Suprapubic skin (tissue), 4 donors: ENCODE measurements at regions not wholly inside any gene's neighbourhood (a gene's known extent, or its start where the extent isn't known, plus 50 kb on each side); places are given as distances from the start of the nearest gene placed in this dataset.

ENCODE experiments used
- DNase-seq, 2 donors: peaks; one replicate each; pipeline ENCODE4 v3.0.0-alpha.2; 2019; ENCODE audit warnings: low spot score in 2 of 2
- H3K27ac ChIP-seq: fragments of 200-600 bp; sonication (generic); one replicate; pipeline ENCODE4 v1.5.1; 2019
- H3K27me3 ChIP-seq: fragments of 200-600 bp; sonication (generic); one replicate; pipeline ENCODE4 v1.5.1; 2019
- H3K36me3 ChIP-seq: fragments of 200-600 bp; sonication (generic); one replicate; pipeline ENCODE4 v1.5.1; 2019
- H3K4me1 ChIP-seq: fragments of 200-600 bp; sonication (generic); one replicate; pipeline ENCODE4 v1.5.1; 2019
- H3K4me3 ChIP-seq: fragments of 200-600 bp; sonication (generic); one replicate; pipeline ENCODE4 v1.5.1; 2019; ENCODE audit warnings: mild to moderate bottlenecking
- H3K9me3 ChIP-seq: fragments of 200-600 bp; sonication (generic); one replicate; pipeline ENCODE4 v1.5.1; 2019
- EP300 ChIP-seq: sonication (generic); formaldehyde crosslinking; IDR thresholded peaks from one replicate; pipeline ENCODE4 v1.6.1; 2017; ENCODE audit warnings: antibody characterized with exemption
- POLR2A ChIP-seq, 2 donors: fragments of 450-650 bp; IDR thresholded peaks; one replicate each; pipeline ENCODE4 v1.6.1; 2017; ENCODE audit warnings: antibody characterized with exemption in 2 of 2, mild to moderate bottlenecking in 2 of 2, moderate library complexity in 2 of 2
- POLR2AphosphoS5 ChIP-seq, 3 donors: sonication (generic); formaldehyde crosslinking; IDR thresholded peaks; one replicate each; pipeline ENCODE4 v1.6.1; 2017; ENCODE audit warnings: antibody characterized with exemption in 3 of 3
- WGBS: methylation state at CpG from one replicate; pipeline ENCODE4 v1.1.5; 2018; 5-methylcytosine and 5-hydroxymethylcytosine counted together
- TF ChIP-seq, protein P1 (sequence below), 2 donors: fragments of 200-600 bp in 1 of 2; fragments of 450-650 bp in 1 of 2; sonication (generic) in 1 of 2; IDR thresholded peaks; one replicate each; pipeline ENCODE4 v1.5.1; 2016 to 2019; ENCODE audit warnings: antibody characterized with exemption in 2 of 2, mild to moderate bottlenecking in 1 of 2, moderate library complexity in 1 of 2

DNA sequence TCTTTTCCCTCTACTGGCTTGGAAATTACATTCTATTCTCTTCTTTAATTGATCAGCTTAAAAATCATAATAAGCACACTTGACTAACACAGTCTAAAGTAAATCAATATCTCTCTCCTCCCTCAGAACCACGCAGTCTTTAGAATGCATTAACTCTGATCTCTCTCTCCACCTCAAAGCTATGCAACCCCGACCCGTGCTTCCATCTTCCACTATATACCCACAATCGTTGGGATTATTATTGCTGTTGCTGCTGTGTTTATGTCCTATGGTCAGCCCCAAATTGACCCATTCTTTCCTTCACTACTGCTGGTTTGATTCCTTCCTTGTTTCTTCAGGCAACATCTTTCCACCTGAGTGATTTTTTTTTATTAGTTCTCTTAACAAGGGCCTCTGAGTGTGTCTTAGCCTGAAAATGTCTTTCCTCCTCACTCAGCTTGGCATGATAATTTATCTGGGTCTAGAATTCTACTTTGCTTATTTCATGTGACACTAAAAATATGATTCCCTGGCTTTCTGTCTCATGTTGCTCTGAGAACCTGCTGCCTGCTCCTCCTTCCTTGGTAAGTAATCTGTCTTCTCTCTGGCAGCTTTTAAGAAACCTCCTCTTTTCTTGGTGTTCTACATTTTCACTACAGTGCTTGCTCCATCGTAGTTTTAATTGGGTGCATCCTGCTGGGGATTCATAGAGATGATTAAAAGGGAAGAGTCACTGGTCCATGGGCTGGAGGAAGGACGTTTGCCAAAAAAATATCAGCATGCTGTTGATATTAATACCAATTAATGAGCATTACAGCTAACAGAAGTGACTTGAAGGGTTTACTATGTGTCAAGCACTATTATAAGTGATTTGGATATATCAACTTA lies 472.2 kb downstream of the MATN1 start:
- H3K9me3 ChIP-seq: no peaks in the 10 kb centered on the region
- H3K27ac ChIP-seq: no peak overlapping the region
- H3K4me1 ChIP-seq: no peaks in the 10 kb centered on the region
- H3K27me3 ChIP-seq: peaks cover 57% of the 10 kb centered on the region
- no peak for DNase-seq
- WGBS: 73% methylated on average over 6 of the region's 6 CpGs
- no peak overlapping the region for H3K4me3 ChIP-seq
- TF ChIP-seq EP300 (no peak), POLR2AphosphoS5 (IDR thresholded peaks at IDR 0.05) (no peak), POLR2A (IDR thresholded peaks at IDR 0.05) (no peak)
- TF ChIP-seq, protein P1, sequence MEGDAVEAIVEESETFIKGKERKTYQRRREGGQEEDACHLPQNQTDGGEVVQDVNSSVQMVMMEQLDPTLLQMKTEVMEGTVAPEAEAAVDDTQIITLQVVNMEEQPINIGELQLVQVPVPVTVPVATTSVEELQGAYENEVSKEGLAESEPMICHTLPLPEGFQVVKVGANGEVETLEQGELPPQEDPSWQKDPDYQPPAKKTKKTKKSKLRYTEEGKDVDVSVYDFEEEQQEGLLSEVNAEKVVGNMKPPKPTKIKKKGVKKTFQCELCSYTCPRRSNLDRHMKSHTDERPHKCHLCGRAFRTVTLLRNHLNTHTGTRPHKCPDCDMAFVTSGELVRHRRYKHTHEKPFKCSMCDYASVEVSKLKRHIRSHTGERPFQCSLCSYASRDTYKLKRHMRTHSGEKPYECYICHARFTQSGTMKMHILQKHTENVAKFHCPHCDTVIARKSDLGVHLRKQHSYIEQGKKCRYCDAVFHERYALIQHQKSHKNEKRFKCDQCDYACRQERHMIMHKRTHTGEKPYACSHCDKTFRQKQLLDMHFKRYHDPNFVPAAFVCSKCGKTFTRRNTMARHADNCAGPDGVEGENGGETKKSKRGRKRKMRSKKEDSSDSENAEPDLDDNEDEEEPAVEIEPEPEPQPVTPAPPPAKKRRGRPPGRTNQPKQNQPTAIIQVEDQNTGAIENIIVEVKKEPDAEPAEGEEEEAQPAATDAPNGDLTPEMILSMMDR (IDR thresholded peaks at IDR 0.05): no peak
- no peaks in the 10 kb centered on the region for H3K36me3 ChIP-seq

DNA sequence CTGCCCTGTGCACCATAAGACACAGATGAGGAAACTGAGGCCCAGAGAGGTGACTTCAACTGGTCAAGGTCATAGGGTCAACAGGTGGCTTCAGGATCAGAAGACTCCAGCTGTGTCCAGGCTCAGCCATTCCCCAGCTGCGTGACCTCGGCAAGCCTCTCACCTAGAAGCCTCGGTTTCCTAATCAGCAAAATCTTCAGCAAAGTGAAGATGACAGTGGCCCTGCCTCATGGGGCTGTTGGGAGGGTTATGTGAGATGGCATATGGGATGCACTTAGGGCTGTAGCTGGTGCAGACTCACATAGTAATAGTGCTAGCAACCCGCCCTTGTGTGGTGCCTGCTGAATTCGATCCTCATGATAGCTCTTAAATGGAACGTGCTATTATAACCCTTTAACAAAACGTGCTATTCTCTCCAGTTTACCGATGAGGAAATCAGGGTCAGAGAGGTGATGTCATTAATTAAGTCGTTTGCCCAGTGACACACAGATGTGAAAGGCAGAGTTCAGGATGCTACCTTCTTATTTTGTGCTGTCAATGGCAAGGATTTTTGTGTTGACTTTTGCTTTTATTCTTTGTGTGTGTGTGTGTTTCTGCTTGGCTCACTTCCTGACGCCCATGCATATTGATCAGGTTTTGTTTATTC lies 472.9 kb downstream of the MATN1 start:
- no peaks in the 10 kb centered on the region for H3K4me1 ChIP-seq
- H3K4me3 ChIP-seq: no peak overlapping the region
- H3K27ac ChIP-seq: no peak overlapping the region
- H3K36me3 ChIP-seq: no peaks in the 10 kb centered on the region
- peaks cover 53% of the 10 kb centered on the region for H3K27me3 ChIP-seq
- TF ChIP-seq, protein P1 (IDR thresholded peaks at IDR 0.05): no peak
- TF ChIP-seq POLR2A (IDR thresholded peaks at IDR 0.05) (no peak), POLR2AphosphoS5 (IDR thresholded peaks at IDR 0.05) (no peak), EP300 (no peak)
- WGBS: 61% methylated on average over 8 of the region's 10 CpGs
- no peak for DNase-seq
- H3K9me3 ChIP-seq: no peaks in the 10 kb centered on the region

DNA sequence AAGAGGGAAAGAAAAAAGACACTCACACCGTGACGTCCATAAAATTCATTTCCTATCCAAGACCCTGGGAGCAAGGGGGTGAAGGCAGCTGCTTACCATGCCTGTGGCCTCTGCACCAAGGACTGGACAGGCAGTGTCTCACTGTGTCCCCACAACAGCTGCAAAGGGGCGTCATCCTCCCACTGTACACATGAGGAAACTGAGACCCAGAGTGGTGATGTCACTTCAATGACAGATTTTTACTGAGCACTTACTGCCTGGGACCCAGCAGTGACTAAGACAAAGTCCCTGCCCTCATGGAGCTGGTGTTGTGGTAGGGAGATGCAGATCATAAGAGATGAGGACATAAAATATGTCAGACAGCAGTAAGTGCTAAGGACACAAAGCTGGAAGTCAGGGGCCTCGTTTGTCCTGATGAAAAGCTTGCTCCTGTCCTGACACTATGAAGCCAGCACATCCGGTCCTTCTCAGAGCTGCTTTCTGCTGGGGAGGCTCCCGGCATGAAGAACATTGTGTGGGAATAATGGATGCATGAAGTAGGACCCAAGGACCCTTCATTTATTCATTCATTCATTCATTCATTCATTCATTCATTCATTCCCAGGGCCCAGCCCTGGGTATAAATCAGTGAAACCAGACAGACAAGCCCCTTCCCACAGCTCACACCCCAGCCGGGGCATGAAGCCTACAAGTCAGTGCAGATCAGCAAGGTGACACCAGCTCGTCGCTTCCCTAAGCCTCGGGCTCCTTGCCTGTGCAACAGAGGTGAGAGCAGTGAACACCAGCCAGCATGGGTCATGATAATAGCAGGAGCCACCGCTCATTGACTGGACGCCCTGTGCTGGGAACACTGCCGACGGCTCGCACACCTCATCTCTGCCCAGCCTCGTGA lies 473.7 kb downstream of the MATN1 start:
- 55% methylated on average over 10 of the region's 16 CpGs for WGBS
- no peaks in the 10 kb centered on the region for H3K36me3 ChIP-seq
- H3K27me3 ChIP-seq: peaks cover 57% of the 10 kb centered on the region
- H3K27ac ChIP-seq: no peak overlapping the region
- no peak for TF ChIP-seq POLR2AphosphoS5 (IDR thresholded peaks at IDR 0.05)
- TF ChIP-seq POLR2A (IDR thresholded peaks at IDR 0.05): no peak
- TF ChIP-seq, protein P1 (IDR thresholded peaks at IDR 0.05): no peak
- TF ChIP-seq EP300: no peak
- no peaks in the 10 kb centered on the region for H3K4me1 ChIP-seq
- H3K9me3 ChIP-seq: no peaks in the 10 kb centered on the region
- no peak overlapping the region for H3K4me3 ChIP-seq
- no peak for DNase-seq

DNA sequence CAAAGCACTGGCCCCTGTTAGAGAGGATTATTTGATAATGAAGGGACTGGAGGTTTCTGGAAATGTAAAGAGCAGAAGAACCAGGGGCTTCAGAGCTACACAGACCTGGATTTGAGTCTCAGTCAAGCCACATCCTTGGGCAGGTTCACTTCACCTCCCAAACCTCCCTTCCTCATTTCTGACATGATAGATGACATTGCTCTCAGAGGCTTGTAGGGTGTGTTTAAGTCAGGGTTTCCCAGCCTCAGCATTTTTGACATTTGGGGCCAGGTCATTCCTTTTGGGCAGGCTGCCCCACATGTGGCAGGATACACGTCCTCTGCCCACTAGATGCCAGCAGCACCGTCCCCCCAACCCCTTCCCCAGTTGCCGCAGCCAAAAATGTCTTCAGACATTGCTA lies 474.6 kb downstream of the MATN1 start:
- H3K36me3 ChIP-seq: no peaks in the 10 kb centered on the region
- 22% methylated on average over 3 of the region's 3 CpGs for WGBS
- H3K4me1 ChIP-seq: no peaks in the 10 kb centered on the region
- peaks cover 57% of the 10 kb centered on the region for H3K27me3 ChIP-seq
- H3K9me3 ChIP-seq: no peaks in the 10 kb centered on the region
- DNase-seq: no peak
- no peak overlapping the region for H3K27ac ChIP-seq
- no peak overlapping the region for H3K4me3 ChIP-seq
- TF ChIP-seq, protein P1 (IDR thresholded peaks at IDR 0.05): no peak
- no peak for TF ChIP-seq POLR2AphosphoS5 (IDR thresholded peaks at IDR 0.05)
- no peak for TF ChIP-seq POLR2A (IDR thresholded peaks at IDR 0.05)
- TF ChIP-seq EP300: no peak
